HG02798 (cell line): ENCODE measurements at regions not wholly inside any gene's neighbourhood (a gene's known extent, or its start where the extent isn't known, plus 50 kb on each side); places are given as distances from the start of the nearest gene placed in this dataset.

Experiments
- ATAC-seq: cut with Tn5 transposase; IDR thresholded peaks from one replicate; pipeline ENCODE4 v1.9.1; 2021; ENCODE audit warnings: mild to moderate bottlenecking; ENCODE audit not compliant: unreplicated experiment, poor library complexity

- no peak for ATAC-seq
These were observed 496.4 kb upstream of the CBLB start for GRCh38 chr3:106365061-106365691.

- no peak for ATAC-seq
These were observed 497.5 kb upstream of the CBLB start for GRCh38 chr3:106366352-106366751.

- ATAC-seq = no peak
These were observed 498.7 kb upstream of the CBLB start for GRCh38 chr3:106367496-106367895.

- ATAC-seq = no peak
These were observed 502.6 kb upstream of the CBLB start for GRCh38 chr3:106371221-106371970.

- ATAC-seq = no peak
These were observed 503.4 kb upstream of the CBLB start for GRCh38 chr3:106371971-106372805.

GRCh38 chr3:106372806-106373190 is 504.0 kb upstream of the CBLB start:
- no peak for ATAC-seq

GRCh38 chr3:106376016-106376570 is 507.3 kb upstream of the CBLB start:
- no peak for ATAC-seq

- ATAC-seq = no peak
These were observed 510.5 kb upstream of the CBLB start for GRCh38 chr3:106379251-106379750.

GRCh38 chr3:106380232-106380631 is 511.4 kb upstream of the CBLB start:
- ATAC-seq = no peak

GRCh38 chr3:106381286-106381938 is 512.6 kb upstream of the CBLB start:
- ATAC-seq = no peak

- no peak for ATAC-seq
These were observed 513.1 kb upstream of the CBLB start for GRCh38 chr3:106381939-106382335.

- no peak for ATAC-seq
These were observed 517.2 kb upstream of the CBLB start for GRCh38 chr3:106386050-106386449.

- no peak for ATAC-seq
These were observed 524.1 kb upstream of the CBLB start for GRCh38 chr3:106392915-106393314.

GRCh38 chr3:106397006-106397405 is 528.2 kb upstream of the CBLB start:
- no peak for ATAC-seq

- no peak for ATAC-seq
These were observed 530.2 kb upstream of the CBLB start for GRCh38 chr3:106398891-106399600.

GRCh38 chr3:106399761-106400160 is 530.9 kb upstream of the CBLB start:
- ATAC-seq = no peak

GRCh38 chr3:106401666-106402490 is 533.1 kb upstream of the CBLB start:
- no peak for ATAC-seq

GRCh38 chr3:106403371-106404145 is 534.7 kb upstream of the CBLB start:
- no peak for ATAC-seq
